ENCODE measurements at regions not wholly inside any gene's neighbourhood (a gene's known extent, or its start where the extent isn't known, plus 50 kb on each side); places are given as distances from the start of the nearest gene placed in this dataset.

GRCh38 chr10:58087896-58088295 is 179.8 kb downstream of the IPMK start:
- H3K36me3 Mint-ChIP-seq, result no peaks in the 10 kb centered on the region
- no peak overlapping the region for H3K27ac Mint-ChIP-seq
- no peak for ATAC-seq
- H3K27me3 Mint-ChIP-seq (ENCODE audit: low read depth in 2 of 2), result peaks cover 0 to 3% of the 10 kb centered on the region in 2 donors
- Histone ChIP-seq H3K27me3 (ENCODE audit: control insufficient read depth, insufficient read depth, low read length) (no peaks in the 10 kb centered on the region), H3K9me3 (ENCODE audit: control insufficient read depth, insufficient read depth, low read length) (no peaks in the 10 kb centered on the region), H3K27ac (ENCODE audit: low read length) (no peak overlapping the region), H3K36me3 (ENCODE audit: control insufficient read depth, insufficient read depth, low read length) (no peaks in the 10 kb centered on the region), H3K4me1 (ENCODE audit: control insufficient read depth, insufficient read depth, low read length) (no peaks in the 10 kb centered on the region), H3K4me3 (ENCODE audit: low read length) (no peak overlapping the region)
- no peaks in the 10 kb centered on the region for H3K4me1 Mint-ChIP-seq
- intact Hi-C loops (cut with micrococcal nuclease), result no loop called here
- TF ChIP-seq CTCF (IDR thresholded peaks at IDR 0.05), result no peak
- DNase-seq, result no peak
- H3K9me3 Mint-ChIP-seq, result no peaks in the 10 kb centered on the region
- H3K4me3 Mint-ChIP-seq, result no peak overlapping the region

GRCh38 chr10:58086763-58087150 is 180.9 kb downstream of the IPMK start:
- H3K4me1 Mint-ChIP-seq, result no peaks in the 10 kb centered on the region
- DNase-seq (no peak), ATAC-seq (no peak)
- no peaks in the 10 kb centered on the region for H3K9me3 Mint-ChIP-seq
- H3K27ac ChIP-seq (ENCODE audit: low read length), result no peak overlapping the region
- H3K27me3 Mint-ChIP-seq (ENCODE audit: low read depth in 2 of 2), result peaks cover 0 to 3% of the 10 kb centered on the region in 2 donors
- intact Hi-C loops (cut with micrococcal nuclease), result no loop called here
- no peaks in the 10 kb centered on the region for H3K36me3 Mint-ChIP-seq
- H3K4me3 Mint-ChIP-seq, result no peak overlapping the region
- 96% methylated on average over 2 of the region's 2 CpGs for WGBS (ENCODE audit: insufficient coverage)
- no peaks in the 10 kb centered on the region for H3K27me3 ChIP-seq (ENCODE audit: control insufficient read depth, insufficient read depth, low read length)
- H3K9me3 ChIP-seq (ENCODE audit: control insufficient read depth, insufficient read depth, low read length), result no peaks in the 10 kb centered on the region
- H3K36me3 ChIP-seq (ENCODE audit: control insufficient read depth, insufficient read depth, low read length), result no peaks in the 10 kb centered on the region
- H3K4me1 ChIP-seq (ENCODE audit: control insufficient read depth, insufficient read depth, low read length), result no peaks in the 10 kb centered on the region
- H3K4me3 ChIP-seq (ENCODE audit: low read length), result no peak overlapping the region
- H3K27ac Mint-ChIP-seq, result no peak overlapping the region
- no peak for TF ChIP-seq CTCF (IDR thresholded peaks at IDR 0.05)

- Histone ChIP-seq H3K27me3 (ENCODE audit: control insufficient read depth, insufficient read depth, low read length) (no peaks in the 10 kb centered on the region), H3K27ac (ENCODE audit: low read length) (no peak overlapping the region), H3K36me3 (ENCODE audit: control insufficient read depth, insufficient read depth, low read length) (no peaks in the 10 kb centered on the region), H3K4me1 (ENCODE audit: control insufficient read depth, insufficient read depth, low read length) (no peaks in the 10 kb centered on the region), H3K4me3 (ENCODE audit: low read length) (no peak overlapping the region), H3K9me3 (ENCODE audit: control insufficient read depth, insufficient read depth, low read length) (no peaks in the 10 kb centered on the region)
- Mint-ChIP-seq H3K9me3 (no peaks in the 10 kb centered on the region), H3K4me1 (no peaks in the 10 kb centered on the region), H3K27me3 (ENCODE audit: low read depth in 2 of 2) (peaks cover 0 to 3% of the 10 kb centered on the region in 2 donors), H3K27ac (no peak overlapping the region), H3K4me3 (no peak overlapping the region), H3K36me3 (no peaks in the 10 kb centered on the region)
- no peak for DNase-seq
- WGBS (ENCODE audit: insufficient coverage), result 94% methylated on average over 2 of the region's 2 CpGs
- intact Hi-C loops (cut with micrococcal nuclease), result no loop called here
- TF ChIP-seq CTCF (IDR thresholded peaks at IDR 0.05), result no peak
- ATAC-seq, result no peak
These were observed 181.4 kb downstream of the IPMK start for GRCh38 chr10:58086144-58086762.

- H3K9me3 Mint-ChIP-seq, result no peaks in the 10 kb centered on the region
- Histone ChIP-seq H3K36me3 (ENCODE audit: control insufficient read depth, insufficient read depth, low read length) (no peaks in the 10 kb centered on the region), H3K4me1 (ENCODE audit: control insufficient read depth, insufficient read depth, low read length) (no peaks in the 10 kb centered on the region), H3K4me3 (ENCODE audit: low read length) (no peak overlapping the region), H3K27me3 (ENCODE audit: control insufficient read depth, insufficient read depth, low read length) (no peaks in the 10 kb centered on the region), H3K27ac (ENCODE audit: low read length) (no peak overlapping the region), H3K9me3 (ENCODE audit: control insufficient read depth, insufficient read depth, low read length) (no peaks in the 10 kb centered on the region)
- TF ChIP-seq CTCF (IDR thresholded peaks at IDR 0.05), result no peak
- H3K4me1 Mint-ChIP-seq, result no peaks in the 10 kb centered on the region
- no peaks in the 10 kb centered on the region for H3K36me3 Mint-ChIP-seq
- 90% methylated on average over 2 of the region's 3 CpGs for WGBS (ENCODE audit: insufficient coverage)
- no peak overlapping the region for H3K4me3 Mint-ChIP-seq
- H3K27me3 Mint-ChIP-seq (ENCODE audit: low read depth in 2 of 2), result no peaks in the 10 kb centered on the region
- DNase-seq (no peak), ATAC-seq (no peak)
- H3K27ac Mint-ChIP-seq, result no peak overlapping the region
- intact Hi-C loops (cut with micrococcal nuclease), result no loop called here
These were observed 185.4 kb downstream of the IPMK start for GRCh38 chr10:58082248-58082647.
